ENCODE measurements at regions not wholly inside any gene's neighbourhood (a gene's known extent, or its start where the extent isn't known, plus 50 kb on each side); places are given as distances from the start of the nearest gene placed in this dataset.

DNA sequence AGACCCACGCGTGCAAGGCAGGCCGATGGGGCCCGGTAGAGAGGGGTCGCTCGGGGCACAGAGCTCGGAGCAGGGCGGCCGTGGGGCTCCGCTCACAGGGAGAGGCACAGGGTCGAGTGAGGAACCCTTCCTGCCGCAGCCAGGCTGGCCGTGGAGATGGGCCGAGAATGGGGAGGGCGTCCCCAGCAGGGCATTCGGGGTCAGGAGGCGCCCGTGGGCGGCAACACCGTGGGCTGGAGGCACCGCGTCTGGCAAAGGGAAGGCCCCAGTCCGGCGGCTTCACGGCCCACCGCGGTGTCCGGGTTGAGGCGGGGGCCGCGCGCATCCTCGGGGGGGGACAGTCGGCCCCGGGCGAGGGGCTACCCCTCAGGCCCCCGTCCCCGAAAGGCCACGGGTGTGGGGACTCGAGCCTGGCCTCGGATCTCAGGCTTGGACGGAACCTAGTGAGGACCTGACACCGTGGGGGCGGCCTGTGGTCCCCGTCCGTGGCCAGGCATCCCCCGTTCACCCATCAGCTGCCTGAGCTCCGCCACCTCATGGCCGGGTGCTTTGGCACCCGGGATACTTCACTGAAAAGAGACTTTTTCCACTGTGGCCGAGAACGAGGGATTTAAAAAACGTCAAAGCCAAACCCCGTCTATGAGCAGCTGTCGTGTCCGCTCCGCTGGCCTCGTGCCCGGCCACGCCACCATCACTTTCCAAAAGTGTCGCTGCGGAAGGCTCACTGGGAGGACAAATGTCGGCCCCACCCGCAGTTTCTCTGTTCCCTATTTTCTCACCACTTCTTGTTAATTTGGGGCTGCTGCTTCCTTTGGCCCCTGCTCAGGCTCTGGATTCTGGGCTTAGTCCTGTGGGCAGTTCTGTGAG lies 73.6 kb downstream of the METRNL start:
- Mint-ChIP-seq H3K36me3 (ENCODE audit: insufficient read depth, unreplicated experiment) (no peaks in the 10 kb centered on the region), H3K9me3 (ENCODE audit: unreplicated experiment) (no peaks in the 10 kb centered on the region), H3K4me3 (ENCODE audit: unreplicated experiment) (no peak overlapping the region), H3K27me3 (ENCODE audit: insufficient read depth, unreplicated experiment) (no peaks in the 10 kb centered on the region), H3K4me1 (ENCODE audit: low read depth, unreplicated experiment) (peaks cover 21% of the 10 kb centered on the region), H3K27ac (ENCODE audit: unreplicated experiment) (peak overlapping the region; percentile 56)
- BruUV-seq (replicated peaks) = no TSS peak
- no peak overlapping the region for H3K4me3 ChIP-seq (ENCODE audit: low read depth, low read length)
- TF ChIP-seq, protein P1, sequence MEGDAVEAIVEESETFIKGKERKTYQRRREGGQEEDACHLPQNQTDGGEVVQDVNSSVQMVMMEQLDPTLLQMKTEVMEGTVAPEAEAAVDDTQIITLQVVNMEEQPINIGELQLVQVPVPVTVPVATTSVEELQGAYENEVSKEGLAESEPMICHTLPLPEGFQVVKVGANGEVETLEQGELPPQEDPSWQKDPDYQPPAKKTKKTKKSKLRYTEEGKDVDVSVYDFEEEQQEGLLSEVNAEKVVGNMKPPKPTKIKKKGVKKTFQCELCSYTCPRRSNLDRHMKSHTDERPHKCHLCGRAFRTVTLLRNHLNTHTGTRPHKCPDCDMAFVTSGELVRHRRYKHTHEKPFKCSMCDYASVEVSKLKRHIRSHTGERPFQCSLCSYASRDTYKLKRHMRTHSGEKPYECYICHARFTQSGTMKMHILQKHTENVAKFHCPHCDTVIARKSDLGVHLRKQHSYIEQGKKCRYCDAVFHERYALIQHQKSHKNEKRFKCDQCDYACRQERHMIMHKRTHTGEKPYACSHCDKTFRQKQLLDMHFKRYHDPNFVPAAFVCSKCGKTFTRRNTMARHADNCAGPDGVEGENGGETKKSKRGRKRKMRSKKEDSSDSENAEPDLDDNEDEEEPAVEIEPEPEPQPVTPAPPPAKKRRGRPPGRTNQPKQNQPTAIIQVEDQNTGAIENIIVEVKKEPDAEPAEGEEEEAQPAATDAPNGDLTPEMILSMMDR (IDR thresholded peaks at IDR 0.05; ENCODE audit: insufficient read depth in 1 of 2, low read depth in 1 of 2, low read length in 1 of 2, severe bottlenecking in 1 of 2, unreplicated experiment in 1 of 2) = no peak
- ChIA-PET POLR2A (no interaction called here), CTCF (no interaction called here)
- peaks cover 26% of the 10 kb centered on the region for H3K4me1 ChIP-seq
- no peaks in the 10 kb centered on the region for H3K27me3 ChIP-seq (replicated peaks; ENCODE audit: control insufficient read depth, insufficient read depth, low read length)
- no peaks in the 10 kb centered on the region for H3K9me3 ChIP-seq
- H3K36me3 ChIP-seq (ENCODE audit: control insufficient read depth, insufficient read depth, low read length) = no peaks in the 10 kb centered on the region
- intact Hi-C loops (cut with micrococcal nuclease; ENCODE audit: unreplicated experiment) = no loop called here
- DNase-seq = no peak

DNA sequence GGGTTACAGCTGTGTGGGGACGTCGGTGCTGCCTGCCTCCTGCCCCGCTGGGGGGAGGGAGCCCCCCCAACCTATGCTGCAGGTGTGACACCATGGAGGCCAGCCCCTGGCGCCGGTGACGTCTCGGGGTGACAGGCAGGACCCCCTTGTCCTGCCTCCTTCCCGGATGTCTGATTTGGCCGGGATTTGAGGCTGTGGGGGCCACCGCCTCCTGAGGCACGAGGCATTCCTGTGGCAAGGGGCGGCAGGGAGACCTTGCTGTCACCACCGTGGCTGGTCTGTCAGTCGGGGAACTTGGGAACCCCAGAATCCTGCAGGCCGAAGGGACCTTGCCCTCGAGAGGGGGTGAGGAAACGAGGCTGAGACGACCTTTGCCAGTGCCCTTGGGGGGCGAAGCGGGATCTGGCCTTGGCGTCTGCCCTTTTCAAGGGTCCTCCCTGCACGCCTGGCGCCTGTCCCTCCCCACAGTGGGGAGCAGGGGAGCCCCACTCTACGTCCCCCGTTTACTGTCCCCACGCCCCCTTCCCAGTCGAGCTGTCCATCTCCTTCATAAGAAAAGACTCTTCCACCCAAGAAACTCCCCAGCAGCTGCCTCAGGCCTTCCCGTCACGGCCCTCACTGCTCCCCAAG lies 74.4 kb downstream of the METRNL start:
- Histone ChIP-seq H3K4me1 (peaks cover 26% of the 10 kb centered on the region), H3K36me3 (ENCODE audit: control insufficient read depth, insufficient read depth, low read length) (no peaks in the 10 kb centered on the region), H3K9me3 (no peaks in the 10 kb centered on the region), H3K27me3 (replicated peaks; ENCODE audit: control insufficient read depth, insufficient read depth, low read length) (no peaks in the 10 kb centered on the region), H3K4me3 (ENCODE audit: low read depth, low read length) (no peak overlapping the region)
- H3K36me3 Mint-ChIP-seq (ENCODE audit: insufficient read depth, unreplicated experiment) = no peaks in the 10 kb centered on the region
- TF ChIP-seq, protein P1 (IDR thresholded peaks at IDR 0.05; ENCODE audit: insufficient read depth in 1 of 2, low read depth in 1 of 2, low read length in 1 of 2, severe bottlenecking in 1 of 2, unreplicated experiment in 1 of 2) = no peak
- DNase-seq = no peak
- no TSS peak for BruUV-seq (replicated peaks)
- H3K27ac Mint-ChIP-seq (ENCODE audit: unreplicated experiment) = no peak overlapping the region
- no peaks in the 10 kb centered on the region for H3K27me3 Mint-ChIP-seq (ENCODE audit: insufficient read depth, unreplicated experiment)
- H3K4me3 Mint-ChIP-seq (ENCODE audit: unreplicated experiment) = no peak overlapping the region
- H3K4me1 Mint-ChIP-seq (ENCODE audit: low read depth, unreplicated experiment) = peaks cover 21% of the 10 kb centered on the region
- intact Hi-C loops (cut with micrococcal nuclease; ENCODE audit: unreplicated experiment) = no loop called here
- ChIA-PET POLR2A (interaction anchor here (0.6 kb wide), 1 partner anchor 21 kb away, joined by 3 read pairs; no protein-coding TSS in a partner anchor), CTCF (no interaction called here)
- H3K9me3 Mint-ChIP-seq (ENCODE audit: unreplicated experiment) = no peaks in the 10 kb centered on the region

DNA sequence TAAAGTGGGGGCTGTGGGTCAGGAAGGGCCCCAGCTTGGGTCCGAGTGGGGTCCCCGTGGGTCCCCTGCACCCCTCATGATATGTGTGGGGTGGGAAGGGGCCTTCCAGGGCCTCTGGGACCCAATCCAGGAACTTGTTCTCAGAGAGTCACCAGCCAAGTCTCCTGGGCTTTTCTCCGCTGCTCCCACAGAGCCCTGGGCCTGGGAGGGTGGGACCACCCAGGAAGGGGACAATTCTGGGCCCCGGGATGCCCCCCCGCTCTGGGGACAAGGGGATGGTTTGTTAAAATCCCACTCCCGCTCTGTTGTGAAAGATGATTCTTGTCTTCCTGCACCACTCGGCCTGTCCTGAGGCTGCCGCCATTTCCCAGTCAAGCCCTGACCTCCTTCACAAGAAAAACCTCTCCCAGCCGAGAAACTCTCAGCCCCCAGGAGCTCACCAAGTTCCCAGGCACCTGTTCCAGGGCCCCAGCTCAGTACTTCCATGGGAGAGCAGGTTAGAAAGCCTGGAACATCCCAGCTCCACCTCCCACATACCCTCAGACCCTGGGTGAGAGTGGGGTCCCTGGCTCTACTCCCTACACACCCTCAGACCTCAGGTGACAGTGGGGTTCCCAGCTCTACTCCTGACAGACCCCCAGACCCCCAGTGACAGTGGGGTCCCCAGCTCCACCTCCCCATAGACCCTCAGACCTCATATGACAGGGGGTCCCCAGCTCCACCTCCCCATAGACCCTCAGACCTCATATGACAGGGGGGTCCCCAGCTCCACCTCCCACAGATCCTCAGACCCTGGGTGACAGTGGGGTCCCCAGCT lies 75.1 kb downstream of the METRNL start:
- TF ChIP-seq, protein P1 (IDR thresholded peaks at IDR 0.05; ENCODE audit: insufficient read depth in 1 of 2, low read depth in 1 of 2, low read length in 1 of 2, severe bottlenecking in 1 of 2, unreplicated experiment in 1 of 2) = no peak
- Mint-ChIP-seq H3K36me3 (ENCODE audit: insufficient read depth, unreplicated experiment) (no peaks in the 10 kb centered on the region), H3K27ac (ENCODE audit: unreplicated experiment) (peak overlapping the region; percentile 70), H3K27me3 (ENCODE audit: insufficient read depth, unreplicated experiment) (no peaks in the 10 kb centered on the region), H3K4me1 (ENCODE audit: low read depth, unreplicated experiment) (peaks cover 21% of the 10 kb centered on the region), H3K4me3 (ENCODE audit: unreplicated experiment) (no peak overlapping the region), H3K9me3 (ENCODE audit: unreplicated experiment) (no peaks in the 10 kb centered on the region)
- no peak overlapping the region for H3K4me3 ChIP-seq (ENCODE audit: low read depth, low read length)
- no peaks in the 10 kb centered on the region for H3K36me3 ChIP-seq (ENCODE audit: control insufficient read depth, insufficient read depth, low read length)
- peak in 1 of 2 experiments; percentile 22 for DNase-seq
- no peaks in the 10 kb centered on the region for H3K27me3 ChIP-seq (replicated peaks; ENCODE audit: control insufficient read depth, insufficient read depth, low read length)
- no peaks in the 10 kb centered on the region for H3K9me3 ChIP-seq
- BruUV-seq (replicated peaks) = no TSS peak
- H3K4me1 ChIP-seq = peaks cover 26% of the 10 kb centered on the region
- ChIA-PET CTCF (no interaction called here), POLR2A (interaction anchor here (0.6 kb wide), 1 partner anchor 21 kb away, joined by 3 read pairs; no protein-coding TSS in a partner anchor)
- intact Hi-C loops (cut with micrococcal nuclease; ENCODE audit: unreplicated experiment) = no loop called here

Measured in Caco-2 (cell line).